Epithelial cell of esophagus (primary cell): ENCODE measurements at regions not wholly inside any gene's neighbourhood (a gene's known extent, or its start where the extent isn't known, plus 50 kb on each side); places are given as distances from the start of the nearest gene placed in this dataset.

Experiments used
- DNase-seq: peaks from one replicate; pipeline ENCODE4 v3.0.0; 2010; ENCODE audit warnings: low read depth
- H3K4me3 ChIP-seq: 2 replicates; pipeline ENCODE4 v1.5.1; 2011; ENCODE audit warnings: mild to moderate bottlenecking, low read length, control low read depth
- CTCF ChIP-seq: IDR thresholded peaks from 2 replicates; pipeline ENCODE4 v1.5.1; 2011; ENCODE audit warnings: low read depth, mild to moderate bottlenecking, low read length, control low read depth, inconsistent platforms; ENCODE audit not compliant: insufficient read depth; ENCODE audit errors: missing control alignments

- H3K4me3 ChIP-seq = no peak overlapping the region
- no peak for DNase-seq
- no peak for TF ChIP-seq CTCF
Measured at GRCh38 chr6:21375151-21376116, 218.1 kb upstream of the SOX4 start.

GRCh38 chr6:21377356-21377755 is 216.2 kb upstream of the SOX4 start:
- DNase-seq = no peak
- H3K4me3 ChIP-seq = no peak overlapping the region
- TF ChIP-seq CTCF = no peak

GRCh38 chr6:21381331-21381963 is 212.1 kb upstream of the SOX4 start:
- TF ChIP-seq CTCF = no peak
- H3K4me3 ChIP-seq = no peak overlapping the region
- DNase-seq = peak; percentile 74

- no peak for TF ChIP-seq CTCF
- no peak overlapping the region for H3K4me3 ChIP-seq
- no peak for DNase-seq
Measured at GRCh38 chr6:21382821-21383449, 210.6 kb upstream of the SOX4 start.

- no peak for TF ChIP-seq CTCF
- no peak overlapping the region for H3K4me3 ChIP-seq
- no peak for DNase-seq
Measured at GRCh38 chr6:21383450-21384085, 210.0 kb upstream of the SOX4 start.

- no peak for DNase-seq
- no peak overlapping the region for H3K4me3 ChIP-seq
Measured at GRCh38 chr6:21384216-21384615, 209.3 kb upstream of the SOX4 start.

More at GRCh38 chr6:21384216-21384615, 209.3 kb upstream of the SOX4 start:
- no peak for TF ChIP-seq CTCF
